ENCODE measurements at regions not wholly inside any gene's neighbourhood (a gene's known extent, or its start where the extent isn't known, plus 50 kb on each side); places are given as distances from the start of the nearest gene placed in this dataset.

GRCh38 chr5:93886917-93887361, 145.5 kb upstream of the POU5F2 start:
- no peak for TF ChIP-seq CTCF (IDR thresholded peaks at IDR 0.05)
- no peak for TF ChIP-seq POLR2A (IDR thresholded peaks at IDR 0.05)
